ENCODE measurements at regions not wholly inside any gene's neighbourhood (a gene's known extent, or its start where the extent isn't known, plus 50 kb on each side); places are given as distances from the start of the nearest gene placed in this dataset.

- no peak overlapping the region for H3K4me3 ChIP-seq
- no peak for DNase-seq
- intact Hi-C loops (cut with DNase I; ENCODE audit: low total_unique reads), result no loop called here
- H3K4me1 ChIP-seq, result no peaks in the 10 kb centered on the region
- no peaks in the 10 kb centered on the region for H3K27me3 ChIP-seq
- in situ Hi-C loops (cut with MboI; ENCODE audit: low pct_ligation_motif_present in 1 of 4, low pct_unique_long_range_greater_than_20kb in 1 of 4, low sequenced_read_pairs in 3 of 4), result no loop called here
- no peaks in the 10 kb centered on the region for H3K36me3 ChIP-seq
- WGBS, 2 donors (ENCODE audit: low coverage in 1 of 2), result 34 to 46% methylated on average over 2 of the region's 2 CpGs
- H3K27ac ChIP-seq, result no peak overlapping the region
- no peaks in the 10 kb centered on the region for H3K9me3 ChIP-seq
- TF ChIP-seq EP300 (IDR thresholded peaks at IDR 0.05; ENCODE audit: low read depth) (no peak), CTCF (IDR thresholded peaks at IDR 0.05) (no peak), POLR2AphosphoS5 (IDR thresholded peaks at IDR 0.05) (no peak), POLR2A (IDR thresholded peaks at IDR 0.05) (no peak)
Observed at GRCh38 chr5:21654556-21654955, 1198.6 kb downstream of the CDH12 start.

GRCh38 chr5:21649969-21650368, 1203.2 kb downstream of the CDH12 start:
- WGBS, 2 donors (ENCODE audit: low coverage in 1 of 2), result 21 to 28% methylated on average over 3 of the region's 3 CpGs
- DNase-seq, result no peak
- intact Hi-C loops (cut with DNase I; ENCODE audit: low total_unique reads), result no loop called here
- H3K9me3 ChIP-seq, result no peaks in the 10 kb centered on the region
- no peaks in the 10 kb centered on the region for H3K36me3 ChIP-seq
- no peak overlapping the region for H3K4me3 ChIP-seq
- TF ChIP-seq EP300 (IDR thresholded peaks at IDR 0.05; ENCODE audit: low read depth) (no peak), CTCF (IDR thresholded peaks at IDR 0.05) (no peak), POLR2A (IDR thresholded peaks at IDR 0.05) (no peak), POLR2AphosphoS5 (IDR thresholded peaks at IDR 0.05) (no peak)
- H3K27ac ChIP-seq, result no peak overlapping the region
- no peaks in the 10 kb centered on the region for H3K4me1 ChIP-seq
- in situ Hi-C loops (cut with MboI; ENCODE audit: low pct_ligation_motif_present in 1 of 4, low pct_unique_long_range_greater_than_20kb in 1 of 4, low sequenced_read_pairs in 3 of 4), result no loop called here
- H3K27me3 ChIP-seq, result no peaks in the 10 kb centered on the region

- H3K4me1 ChIP-seq, result no peaks in the 10 kb centered on the region
- intact Hi-C loops (cut with DNase I; ENCODE audit: low total_unique reads) (no loop called here), in situ Hi-C loops (cut with MboI; ENCODE audit: low pct_ligation_motif_present in 1 of 4, low pct_unique_long_range_greater_than_20kb in 1 of 4, low sequenced_read_pairs in 3 of 4) (no loop called here)
- WGBS, 2 donors (ENCODE audit: low coverage in 1 of 2), result 64 to 95% methylated on average over 2 of the region's 2 CpGs
- H3K36me3 ChIP-seq, result no peaks in the 10 kb centered on the region
- H3K27ac ChIP-seq, result no peak overlapping the region
- no peaks in the 10 kb centered on the region for H3K9me3 ChIP-seq
- no peak for DNase-seq
- TF ChIP-seq POLR2A (IDR thresholded peaks at IDR 0.05) (no peak), CTCF (IDR thresholded peaks at IDR 0.05) (no peak), EP300 (IDR thresholded peaks at IDR 0.05; ENCODE audit: low read depth) (no peak), POLR2AphosphoS5 (IDR thresholded peaks at IDR 0.05) (no peak)
- H3K27me3 ChIP-seq, result no peaks in the 10 kb centered on the region
- H3K4me3 ChIP-seq, result no peak overlapping the region
Observed at GRCh38 chr5:21646469-21646868, 1206.7 kb downstream of the CDH12 start.

- Histone ChIP-seq H3K4me3 (no peak overlapping the region), H3K27ac (no peak overlapping the region), H3K9me3 (no peaks in the 10 kb centered on the region), H3K4me1 (no peaks in the 10 kb centered on the region), H3K27me3 (no peaks in the 10 kb centered on the region), H3K36me3 (no peaks in the 10 kb centered on the region)
- in situ Hi-C loops (cut with MboI; ENCODE audit: low pct_ligation_motif_present in 1 of 4, low pct_unique_long_range_greater_than_20kb in 1 of 4, low sequenced_read_pairs in 3 of 4), result no loop called here
- TF ChIP-seq EP300 (IDR thresholded peaks at IDR 0.05; ENCODE audit: low read depth) (no peak), CTCF (IDR thresholded peaks at IDR 0.05) (no peak), POLR2AphosphoS5 (IDR thresholded peaks at IDR 0.05) (no peak), POLR2A (IDR thresholded peaks at IDR 0.05) (no peak)
- intact Hi-C loops (cut with DNase I; ENCODE audit: low total_unique reads), result no loop called here
- 42 to 53% methylated on average over 3 of the region's 3 CpGs for WGBS, 2 donors (ENCODE audit: low coverage in 1 of 2)
- DNase-seq, result no peak
Observed at GRCh38 chr5:21644032-21644431, 1209.1 kb downstream of the CDH12 start.

Data from transverse colon (tissue), 4 donors.